Keratinocyte (primary cell): ENCODE measurements at regions not wholly inside any gene's neighbourhood (a gene's known extent, or its start where the extent isn't known, plus 50 kb on each side); places are given as distances from the start of the nearest gene placed in this dataset.

Experiments used
- CTCF ChIP-seq, 3 experiments: IDR thresholded peaks in 1 of 3; conservative IDR thresholded peaks in 1 of 3; optimal IDR thresholded peaks in 1 of 3; 2 replicates in 2 of 3; 3 replicates in 1 of 3; pipeline versions ENCODE3 to v1.5.1; 2011; ENCODE audit warnings: low read length in 3 of 3, mild to moderate bottlenecking in 3 of 3, moderate library complexity in 2 of 3, control low read depth in 1 of 3, inconsistent platforms in 1 of 3; ENCODE audit not compliant: insufficient read depth in 2 of 3; ENCODE audit errors: extremely low read depth in 1 of 3
- EZH2 ChIP-seq: IDR thresholded peaks from one replicate; pipeline ENCODE4 v1.6.1; 2012; ENCODE audit warnings: inconsistent platforms, mild to moderate bottlenecking, low read length, moderate library complexity

GRCh38 chr16:17812771-17813170 lies 342.0 kb upstream of the XYLT1 start:
- no peak for TF ChIP-seq EZH2
- TF ChIP-seq CTCF (optimal IDR thresholded peaks at IDR 0.05 in 1 of 3, IDR thresholded peaks at IDR 0.05 in 1 of 3, conservative IDR thresholded peaks at IDR 0.05 in 1 of 3; ENCODE audit: extremely low read depth in 1 of 3, insufficient read depth in 2 of 3, low read length in 3 of 3): no peak
